Epithelial cell of proximal tubule (primary cell): ENCODE measurements at regions not wholly inside any gene's neighbourhood (a gene's known extent, or its start where the extent isn't known, plus 50 kb on each side); places are given as distances from the start of the nearest gene placed in this dataset.
"Not testable (repeated sequence)": the region's sequence is repeated elsewhere in the genome, so short reads cannot be mapped to it uniquely, and the experiment has no call there.

ENCODE experiments used
- DNase-seq: peaks from one replicate; pipeline ENCODE4 v3.0.0-alpha.2; 2011; ENCODE audit warnings: low read depth
- H3K4me3 ChIP-seq: 2 replicates; pipeline ENCODE4 v1.5.1; 2011; ENCODE audit warnings: low read depth, mild to moderate bottlenecking, low read length
- TF ChIP-seq, protein P1 (sequence below): conservative IDR thresholded peaks from 2 replicates; pipeline ENCODE4 v1.5.1; 2012; ENCODE audit warnings: low read depth, mild to moderate bottlenecking, low read length

DNA sequence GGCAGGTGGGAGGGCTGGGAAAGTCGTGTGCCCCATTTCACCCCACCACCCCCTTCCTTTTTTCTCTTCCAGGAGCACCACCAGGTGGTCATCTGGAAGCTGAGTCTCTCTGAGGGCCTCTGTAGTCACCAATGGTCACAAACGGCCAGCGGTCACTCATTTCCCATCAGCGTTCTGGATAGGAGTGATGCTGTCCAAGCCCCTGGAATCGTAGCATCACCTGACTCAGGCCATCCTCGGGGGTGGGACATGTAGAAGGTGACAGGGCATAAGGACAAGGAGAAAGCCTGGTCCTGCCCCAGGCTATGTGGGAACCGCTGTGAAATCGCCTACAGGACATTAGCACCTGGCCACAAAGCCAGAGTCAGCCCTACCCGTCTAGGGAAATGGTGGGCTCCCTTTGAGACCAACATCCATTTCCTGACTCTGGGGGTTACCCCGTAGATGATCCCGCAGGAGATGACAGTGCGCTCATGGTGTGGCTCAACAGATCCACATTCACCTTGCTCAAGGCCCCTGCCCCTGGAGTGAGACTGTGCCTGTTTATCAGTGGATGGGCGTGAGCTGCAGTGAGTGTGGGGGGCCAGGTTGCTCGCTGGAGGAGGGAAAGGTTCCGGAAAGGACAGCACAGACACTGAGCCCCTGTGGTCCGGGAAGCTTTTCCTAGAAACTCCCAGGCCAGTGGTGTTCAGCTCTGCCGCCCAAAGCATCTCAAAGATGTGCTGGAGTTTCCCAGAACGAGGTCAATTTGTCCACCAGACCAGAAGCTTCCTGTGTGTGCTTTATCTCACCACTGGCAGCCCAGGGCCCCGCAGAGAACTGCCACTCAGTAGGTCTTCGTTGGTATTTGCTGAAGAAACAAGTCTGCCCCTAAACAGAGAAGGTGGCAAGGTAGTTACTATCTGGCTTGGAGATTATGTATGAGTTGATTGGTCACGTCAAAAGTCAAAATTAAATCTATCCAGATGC is 61.1 kb upstream of the UNC5A start:
- no peak overlapping the region for H3K4me3 ChIP-seq
- DNase-seq = no peak
- TF ChIP-seq, protein P1, sequence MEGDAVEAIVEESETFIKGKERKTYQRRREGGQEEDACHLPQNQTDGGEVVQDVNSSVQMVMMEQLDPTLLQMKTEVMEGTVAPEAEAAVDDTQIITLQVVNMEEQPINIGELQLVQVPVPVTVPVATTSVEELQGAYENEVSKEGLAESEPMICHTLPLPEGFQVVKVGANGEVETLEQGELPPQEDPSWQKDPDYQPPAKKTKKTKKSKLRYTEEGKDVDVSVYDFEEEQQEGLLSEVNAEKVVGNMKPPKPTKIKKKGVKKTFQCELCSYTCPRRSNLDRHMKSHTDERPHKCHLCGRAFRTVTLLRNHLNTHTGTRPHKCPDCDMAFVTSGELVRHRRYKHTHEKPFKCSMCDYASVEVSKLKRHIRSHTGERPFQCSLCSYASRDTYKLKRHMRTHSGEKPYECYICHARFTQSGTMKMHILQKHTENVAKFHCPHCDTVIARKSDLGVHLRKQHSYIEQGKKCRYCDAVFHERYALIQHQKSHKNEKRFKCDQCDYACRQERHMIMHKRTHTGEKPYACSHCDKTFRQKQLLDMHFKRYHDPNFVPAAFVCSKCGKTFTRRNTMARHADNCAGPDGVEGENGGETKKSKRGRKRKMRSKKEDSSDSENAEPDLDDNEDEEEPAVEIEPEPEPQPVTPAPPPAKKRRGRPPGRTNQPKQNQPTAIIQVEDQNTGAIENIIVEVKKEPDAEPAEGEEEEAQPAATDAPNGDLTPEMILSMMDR = no peak

- H3K4me3 ChIP-seq = no peak overlapping the region
- DNase-seq = no peak
- TF ChIP-seq, protein P1 = no peak
These were observed 60.2 kb upstream of the UNC5A start for GRCh38 chr5:176750144-176750543.

- TF ChIP-seq, protein P1 = no peak
- DNase-seq = no peak
- H3K4me3 ChIP-seq = no peak overlapping the region
These were observed 55.9 kb upstream of the UNC5A start for GRCh38 chr5:176754376-176754973.

GRCh38 chr5:176755593-176755992 is 54.8 kb upstream of the UNC5A start:
- DNase-seq, H3K4me3 ChIP-seq: not testable (repeated sequence)

- H3K4me3 ChIP-seq, DNase-seq: not testable (repeated sequence)
These were observed 52.8 kb upstream of the UNC5A start for GRCh38 chr5:176757569-176757968.
